GM12878 (cell line): ENCODE measurements at regions not wholly inside any gene's neighbourhood (a gene's known extent, or its start where the extent isn't known, plus 50 kb on each side); places are given as distances from the start of the nearest gene placed in this dataset.

Source experiments
- ATAC-seq: fragments of 200-7000 bp; cut with Tn5 transposase; 3 replicates; pipeline ENCODE4 v1.9.1; 2020; ENCODE audit warnings: mild to moderate bottlenecking, moderate library complexity
- BruUV-seq: library from RNA; stranded (reverse); fragments of 400-500 nt; replicated peaks from 2 replicates; lab custom pipeline; 2021; lab: Mats Ljungman, UMichigan
- CTCF ChIA-PET: fragments of 300-600 bp; sonication (Branson Sonifier 250); formaldehyde crosslinking; extraction: SDS; loops from one replicate; lab custom pipeline; 2021; ENCODE audit warnings: inconsistent platforms; lab: Yijun Ruan, JAX
- POLR2A ChIA-PET: fragments of 350-600 bp; formaldehyde crosslinking; extraction: SDS; loops from one replicate; lab custom pipeline; 2021; ENCODE audit warnings: inconsistent platforms; lab: Charles Lee
- RAD21 ChIA-PET: fragments of 300-600 bp; sonication (Branson Sonifier 250); formaldehyde crosslinking; loops from one replicate; lab custom pipeline; 2023; ENCODE audit warnings: antibody characterized with exemption; ENCODE audit not compliant: unreplicated experiment; lab: Charles Lee
- SMC1A ChIA-PET: fragments of 300-600 bp; sonication (Branson Sonifier 250); formaldehyde crosslinking; loops from one replicate; lab custom pipeline; 2023; ENCODE audit not compliant: unreplicated experiment, uncharacterized antibody; lab: Charles Lee
- DNase-seq: peaks from one replicate; pipeline ENCODE4 v3.0.0-alpha.2; 2011; ENCODE audit warnings: low read depth, low spot score
- FAIRE-seq: peaks from 3 replicates; lab custom pipeline; 2011; peaks lifted over from hg19 to GRCh38; lab: Jason Lieb, UNC
- H2AFZ ChIP-seq: 2 replicates; pipeline ENCODE4 v1.6.0; 2011; ENCODE audit warnings: low read depth, low read length, control low read depth; ENCODE audit not compliant: control insufficient read depth
- H3K27ac ChIP-seq: 2 replicates; pipeline ENCODE4 v1.5.1; 2011; ENCODE audit warnings: control low read depth; ENCODE audit not compliant: control insufficient read depth, insufficient read depth
- H3K27me3 ChIP-seq, 2 experiments: replicated peaks in 1 of 2; 2 replicates each; pipeline versions ENCODE4 v1.6.0 to v1.6.1; 2011; ENCODE audit warnings: low read length in 1 of 2; ENCODE audit not compliant: control insufficient read depth in 2 of 2, insufficient read depth in 2 of 2
- H3K36me3 ChIP-seq, 2 experiments: 2 replicates each; pipeline ENCODE4 v1.5.1; 2011; ENCODE audit warnings: low read length in 1 of 2; ENCODE audit not compliant: control insufficient read depth in 2 of 2, insufficient read depth in 2 of 2
- H3K4me1 ChIP-seq: 2 replicates; pipeline ENCODE4 v1.6.1; 2011; ENCODE audit warnings: mild to moderate bottlenecking, low read length, moderate library complexity, mixed read lengths; ENCODE audit not compliant: control insufficient read depth, insufficient read depth
- H3K4me2 ChIP-seq: 2 replicates; pipeline ENCODE4 v1.6.0; 2011; ENCODE audit warnings: control low read depth; ENCODE audit not compliant: control insufficient read depth, insufficient read depth
- H3K4me3 ChIP-seq: fragments of 200-600 bp; sonication (generic); 2 replicates; pipeline ENCODE4 v1.5.1; 2016
- H3K79me2 ChIP-seq: 2 replicates; pipeline ENCODE4 v1.6.0; 2011; ENCODE audit warnings: low read length; ENCODE audit not compliant: control insufficient read depth, insufficient read depth
- H3K9ac ChIP-seq: 2 replicates; pipeline ENCODE4 v1.8.0; 2011; ENCODE audit warnings: low read length, control low read depth, mixed read lengths; ENCODE audit not compliant: control insufficient read depth, insufficient read depth
- H3K9me3 ChIP-seq: replicated peaks from 3 replicates; pipeline ENCODE4 v1.5.1; 2011; ENCODE audit warnings: mild to moderate bottlenecking, low read length; ENCODE audit not compliant: control insufficient read depth, insufficient read depth
- H4K20me1 ChIP-seq: 2 replicates; pipeline ENCODE4 v1.6.0; 2011; ENCODE audit not compliant: control insufficient read depth, insufficient read depth
- CTCF ChIP-seq, 3 experiments: IDR thresholded peaks in 2 of 3; conservative IDR thresholded peaks in 1 of 3; 2 replicates each; pipeline ENCODE4 v1.5.1; 2011; ENCODE audit warnings: low read depth in 3 of 3, low read length in 3 of 3, mild to moderate bottlenecking in 3 of 3, control low read depth in 2 of 3, moderate library complexity in 2 of 3, inconsistent platforms in 1 of 3, mixed read lengths in 1 of 3; ENCODE audit not compliant: control insufficient read depth in 2 of 3, insufficient read depth in 1 of 3; ENCODE audit errors: extremely low read depth in 1 of 3
- DPF2 ChIP-seq: fragments of 450-650 bp; IDR thresholded peaks from 2 replicates; pipeline ENCODE4 v1.6.1; 2017; ENCODE audit warnings: mild to moderate bottlenecking
- SPI1 ChIP-seq: IDR thresholded peaks from 2 replicates; pipeline ENCODE4 v1.6.1; 2011; ENCODE audit warnings: low read depth, mild to moderate bottlenecking, low read length, moderate library complexity, borderline replicate concordance; ENCODE audit not compliant: insufficient read depth
- WGBS: methylation state at CpG from one replicate; pipeline ENCODE4 v1.1.6; 2016; ENCODE audit warnings: low lambda C conversion rate; ENCODE audit not compliant: insufficient replicate concordance, insufficient coverage; ENCODE audit errors: missing lambda C conversion rate; 5-methylcytosine and 5-hydroxymethylcytosine counted together
- in situ Hi-C: fragments of 300-500 bp; cut with MboI; formaldehyde crosslinking; loops from 9 replicates; pipeline ENCODE4 v1.14.3; 2018; ENCODE audit warnings: mixed read lengths
- intact Hi-C: fragments of 100-400 bp; cut with micrococcal nuclease; formaldehyde crosslinking; loops from one replicate; pipeline ENCODE4 v1.14.2; 2022; ENCODE audit not compliant: unreplicated experiment

- H3K27ac ChIP-seq = no peak overlapping the region
- no peaks in the 10 kb centered on the region for H4K20me1 ChIP-seq
- H2AFZ ChIP-seq = no peak overlapping the region
- H3K4me3 ChIP-seq = no peak overlapping the region
- ATAC-seq (peak; percentile 54; the same call in 2 of the 3 replicates), DNase-seq (no peak), FAIRE-seq (no peak)
- WGBS = 54% methylated on average over 9 of the region's 9 CpGs
- TF ChIP-seq CTCF (IDR thresholded peaks at IDR 0.05 in 2 of 3, conservative IDR thresholded peaks at IDR 0.05 in 1 of 3; ENCODE audit: control insufficient read depth in 2 of 3, extremely low read depth in 1 of 3, insufficient read depth in 1 of 3, low read depth in 3 of 3, low read length in 3 of 3) (0 out of 6 replicates have a peak, but pooled peaks of 2 of the 3 experiments have one; percentile 8 to 9), SPI1 (peak; percentile 26; the same call in 1 of the 2 replicates), DPF2 (no peak)
- H3K79me2 ChIP-seq = no peaks in the 10 kb centered on the region
- ChIA-PET POLR2A (no interaction called here), SMC1A (interaction anchor here (1.3 kb wide), 1 partner anchor 38 kb away, joined by 7 read pairs; no protein-coding TSS in a partner anchor), RAD21 (no interaction called here), CTCF (interaction anchor here (1.3 kb wide), 1 partner anchor 36 kb away, joined by 5 read pairs; no protein-coding TSS in a partner anchor)
- no peaks in the 10 kb centered on the region for H3K27me3 ChIP-seq
- no peak overlapping the region for H3K9ac ChIP-seq
- H3K9me3 ChIP-seq = peaks cover 6% of the 10 kb centered on the region
- BruUV-seq = no TSS peak
- no peaks in the 10 kb centered on the region for H3K36me3 ChIP-seq
- in situ Hi-C loops (no loop called here), intact Hi-C loops (no loop called here)
- H3K4me1 ChIP-seq = peaks cover 19% of the 10 kb centered on the region
- H3K4me2 ChIP-seq = no peak overlapping the region
These were observed 61.0 kb upstream of the SPTLC1 start for GRCh38 chr9:92176068-92176799.
